GM08714 (cell line): ENCODE measurements at regions not wholly inside any gene's neighbourhood (a gene's known extent, or its start where the extent isn't known, plus 50 kb on each side); places are given as distances from the start of the nearest gene placed in this dataset.

Source experiments
- H3K4me3 ChIP-seq: fragments of 200-500 bp; sonication (Bioruptor generic); 2 replicates; pipeline ENCODE4 v1.5.1; 2014; ENCODE audit warnings: mild to moderate bottlenecking, low read length, inconsistent platforms
- ZNF274 ChIP-seq: IDR thresholded peaks from 2 replicates; pipeline ENCODE4 v1.6.1; 2012; ENCODE audit warnings: mild to moderate bottlenecking, low read depth, low read length

DNA sequence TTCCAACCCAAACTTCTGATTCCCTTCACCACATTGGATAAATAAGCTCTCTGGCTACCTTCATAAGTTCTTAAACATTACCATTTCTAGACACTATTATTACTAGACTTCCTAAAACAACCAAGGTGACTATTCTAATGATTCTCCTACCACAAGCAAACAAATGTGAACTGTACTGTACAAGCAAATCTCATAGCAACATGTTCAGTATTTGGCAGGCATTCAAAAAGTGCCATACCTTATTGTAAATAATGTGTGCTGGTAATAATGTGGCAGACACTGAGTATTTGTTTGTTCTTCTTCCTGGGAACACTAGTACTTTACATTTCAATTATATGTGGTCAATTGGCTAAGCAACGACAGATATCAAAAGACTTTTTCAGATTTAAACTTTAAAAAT, 986.0 kb upstream of the SPRY2 start:
- H3K4me3 ChIP-seq = no peak overlapping the region
- TF ChIP-seq ZNF274 = no peak

DNA sequence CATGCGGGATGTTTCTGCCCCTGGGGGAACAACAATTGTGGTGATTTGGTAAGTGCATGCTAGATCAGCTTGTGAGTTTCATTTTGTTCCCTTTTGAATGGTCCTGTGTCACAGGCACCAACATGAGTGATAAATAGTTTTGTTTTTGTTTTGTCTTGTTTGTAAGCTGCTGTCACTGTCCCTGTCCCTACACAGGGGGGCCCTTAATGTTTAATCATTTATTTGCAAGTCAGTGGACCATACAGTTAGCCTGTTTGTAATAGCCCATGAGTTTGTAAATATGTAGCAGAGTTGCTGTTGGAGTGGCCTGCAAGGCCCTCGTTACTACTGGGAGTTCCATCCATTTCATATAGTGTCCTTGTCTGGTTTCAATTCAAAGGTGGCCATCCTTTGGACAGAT, 979.6 kb upstream of the SPRY2 start:
- no peak for TF ChIP-seq ZNF274
- no peak overlapping the region for H3K4me3 ChIP-seq

DNA sequence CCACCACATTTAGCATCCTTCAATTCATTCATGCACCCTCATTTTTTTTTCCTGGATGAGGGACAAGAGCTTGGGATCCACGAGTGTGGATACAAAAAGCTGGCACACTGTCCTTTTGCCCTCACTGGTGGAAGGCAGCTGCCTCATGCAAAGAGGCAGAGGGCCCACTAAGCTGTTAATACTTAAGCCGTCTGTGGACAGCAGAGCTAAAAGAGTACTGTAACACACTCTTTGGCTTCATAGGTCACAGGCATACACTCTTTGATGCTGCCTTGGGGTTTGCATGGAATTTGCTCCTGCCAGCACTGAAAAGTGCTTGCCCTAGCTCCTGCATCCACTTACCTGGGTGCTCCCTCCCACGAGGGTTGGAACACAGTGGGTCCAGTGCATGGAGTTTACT, 978.4 kb upstream of the SPRY2 start:
- no peak overlapping the region for H3K4me3 ChIP-seq
- no peak for TF ChIP-seq ZNF274

DNA sequence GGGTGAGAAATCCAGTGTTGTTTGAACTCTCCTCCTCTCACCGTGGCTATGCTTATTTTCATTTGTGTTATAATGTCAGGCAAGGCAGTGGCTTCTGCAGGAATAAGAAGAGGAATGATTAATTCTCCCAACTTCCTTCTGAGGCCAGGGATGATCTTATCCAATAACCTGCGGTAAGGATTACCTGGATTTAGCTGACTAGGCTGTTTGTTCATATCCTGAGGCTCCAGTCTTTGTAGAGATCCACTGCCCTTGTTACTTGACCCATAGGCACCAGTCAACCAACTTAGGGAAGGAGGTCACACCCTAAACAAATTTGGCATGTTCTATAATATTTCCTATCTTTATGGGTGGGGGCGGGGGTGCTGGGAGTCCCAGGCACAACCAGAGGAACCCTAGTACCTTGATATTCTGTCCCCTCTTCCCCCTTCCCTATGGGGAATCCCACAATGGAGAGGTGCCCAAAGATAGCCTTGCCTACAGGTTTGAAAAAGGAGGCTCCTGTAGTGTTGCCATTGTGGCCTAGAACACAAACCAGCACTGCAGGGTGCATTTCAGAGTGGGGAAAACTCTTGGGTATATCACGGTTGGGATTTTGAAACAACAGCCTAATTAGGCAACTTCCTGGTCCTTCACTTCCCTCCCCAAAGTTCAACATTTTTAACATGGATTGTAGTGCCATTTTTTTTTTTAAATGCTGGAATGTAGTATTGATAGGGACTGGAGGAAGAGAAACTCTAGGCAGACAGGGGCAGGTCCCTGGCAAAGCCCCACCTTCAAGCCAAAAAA, 977.5 kb upstream of the SPRY2 start:
- H3K4me3 ChIP-seq = no peak overlapping the region
- TF ChIP-seq ZNF274 = no peak

DNA sequence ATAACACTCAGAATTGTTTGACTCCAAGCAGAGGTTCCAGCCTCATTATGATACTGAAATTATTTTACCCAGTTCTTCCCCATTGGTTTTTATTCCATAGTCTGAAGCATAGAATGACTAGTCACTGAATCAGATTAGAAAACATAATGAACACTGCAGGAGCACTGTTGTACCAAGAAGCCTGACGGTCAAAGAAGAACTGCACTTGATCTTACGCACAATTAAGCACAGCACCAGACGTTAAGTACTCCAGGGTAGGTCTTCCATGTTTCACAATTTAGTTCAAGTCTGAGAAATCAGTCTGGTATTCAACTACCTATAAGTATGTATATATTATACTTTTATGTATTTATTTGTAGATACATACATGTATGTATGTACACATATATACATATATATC, 973.5 kb upstream of the SPRY2 start:
- H3K4me3 ChIP-seq = no peak overlapping the region
- TF ChIP-seq ZNF274 = no peak

- TF ChIP-seq ZNF274 = no peak
These were observed 965.0 kb upstream of the SPRY2 start for GRCh38 chr13:81305928-81306327.

GRCh38 chr13:81304121-81304659, 963.3 kb upstream of the SPRY2 start:
- H3K4me3 ChIP-seq = no peak overlapping the region
- no peak for TF ChIP-seq ZNF274

More at GRCh38 chr13:81305928-81306327, 965.0 kb upstream of the SPRY2 start:
- H3K4me3 ChIP-seq = no peak overlapping the region

- no peak overlapping the region for H3K4me3 ChIP-seq
- no peak for TF ChIP-seq ZNF274
These were observed 961.8 kb upstream of the SPRY2 start for GRCh38 chr13:81302677-81303076.

DNA sequence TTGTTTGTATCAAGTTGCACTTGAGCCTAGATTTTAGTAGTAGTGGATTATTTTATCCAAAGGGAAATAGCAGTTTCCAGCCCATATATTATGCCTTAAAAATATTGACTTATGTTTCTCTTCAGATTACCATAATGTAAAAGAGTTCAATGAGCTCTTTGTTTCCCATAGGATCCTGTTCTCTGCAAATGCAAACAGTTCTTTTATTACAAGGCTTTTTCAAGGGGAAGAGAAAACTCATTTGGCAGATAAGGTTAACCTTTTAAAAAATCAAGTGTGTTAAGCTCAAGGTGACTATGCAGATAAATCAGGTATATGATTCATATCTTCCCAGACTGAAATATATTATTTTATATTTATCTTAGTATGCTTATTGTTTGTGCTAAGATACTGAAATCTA, 961.2 kb upstream of the SPRY2 start:
- TF ChIP-seq ZNF274 = no peak
- no peak overlapping the region for H3K4me3 ChIP-seq

- H3K4me3 ChIP-seq = no peak overlapping the region
- TF ChIP-seq ZNF274 = no peak
These were observed 954.3 kb upstream of the SPRY2 start for GRCh38 chr13:81295177-81295576.

DNA sequence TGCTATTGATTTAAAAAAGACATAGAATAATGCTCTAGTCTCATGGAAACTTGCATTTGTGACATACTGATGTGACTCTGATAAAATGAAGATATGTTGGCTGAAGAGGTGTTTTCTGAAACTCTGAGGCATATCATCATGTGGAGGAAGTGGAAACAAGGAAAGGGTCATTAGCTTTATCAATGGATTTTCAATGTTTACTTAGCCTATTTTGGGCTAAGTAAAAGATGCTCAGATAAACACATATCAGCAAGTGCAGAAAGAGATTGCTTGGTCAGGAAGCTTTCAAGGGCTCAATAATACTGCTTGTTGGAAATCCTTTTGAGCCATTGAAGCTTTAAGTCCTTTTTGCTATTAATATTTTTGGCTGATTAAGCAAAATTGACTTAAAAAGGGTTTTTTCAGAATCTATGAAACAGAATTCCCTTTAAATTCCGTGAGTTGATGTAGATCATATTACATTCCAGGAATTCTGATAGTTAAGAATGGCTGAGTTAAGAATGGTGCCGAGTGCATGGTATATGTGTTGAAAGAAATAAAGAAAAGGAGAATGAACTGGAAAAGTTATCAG, 952.8 kb upstream of the SPRY2 start:
- no peak overlapping the region for H3K4me3 ChIP-seq
- no peak for TF ChIP-seq ZNF274

GRCh38 chr13:81283561-81283960, 942.6 kb upstream of the SPRY2 start:
- H3K4me3 ChIP-seq = no peak overlapping the region
- no peak for TF ChIP-seq ZNF274

GRCh38 chr13:81283062-81283461, 942.1 kb upstream of the SPRY2 start:
- H3K4me3 ChIP-seq = no peak overlapping the region
- TF ChIP-seq ZNF274 = no peak

DNA sequence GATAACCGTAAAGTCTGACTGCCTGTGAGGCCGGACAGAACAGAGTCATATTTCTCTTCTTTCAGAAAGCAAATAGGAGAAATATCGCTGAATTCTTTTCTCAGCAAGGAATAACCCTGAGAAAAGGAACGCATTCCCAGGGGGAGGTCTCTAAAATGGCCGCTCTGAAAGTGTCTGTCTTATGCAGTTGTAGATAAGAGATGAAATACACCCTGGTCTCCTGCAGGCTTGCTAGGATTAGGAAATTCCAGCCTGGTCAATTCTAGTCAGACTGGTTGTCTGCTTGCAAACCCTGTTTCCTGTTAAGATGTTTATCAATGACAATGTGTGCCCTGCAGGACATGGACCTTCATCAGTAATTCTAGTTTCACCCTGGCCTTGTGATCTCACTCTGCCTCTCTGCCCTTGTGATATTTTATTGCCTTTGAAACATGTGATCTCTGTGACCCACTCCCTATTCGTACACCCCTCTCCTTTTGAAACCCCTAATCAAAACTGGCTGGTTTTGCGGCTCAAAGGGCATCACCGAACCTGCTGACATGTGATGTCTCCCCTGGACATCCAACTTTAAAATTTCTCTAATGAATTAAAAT, 934.8 kb upstream of the SPRY2 start:
- no peak for TF ChIP-seq ZNF274
- H3K4me3 ChIP-seq = no peak overlapping the region

- TF ChIP-seq ZNF274 = no peak
- H3K4me3 ChIP-seq = no peak overlapping the region
These were observed 906.8 kb upstream of the SPRY2 start for GRCh38 chr13:81247711-81248110.
